ENCODE measurements at regions not wholly inside any gene's neighbourhood (a gene's known extent, or its start where the extent isn't known, plus 50 kb on each side); places are given as distances from the start of the nearest gene placed in this dataset.

DNA sequence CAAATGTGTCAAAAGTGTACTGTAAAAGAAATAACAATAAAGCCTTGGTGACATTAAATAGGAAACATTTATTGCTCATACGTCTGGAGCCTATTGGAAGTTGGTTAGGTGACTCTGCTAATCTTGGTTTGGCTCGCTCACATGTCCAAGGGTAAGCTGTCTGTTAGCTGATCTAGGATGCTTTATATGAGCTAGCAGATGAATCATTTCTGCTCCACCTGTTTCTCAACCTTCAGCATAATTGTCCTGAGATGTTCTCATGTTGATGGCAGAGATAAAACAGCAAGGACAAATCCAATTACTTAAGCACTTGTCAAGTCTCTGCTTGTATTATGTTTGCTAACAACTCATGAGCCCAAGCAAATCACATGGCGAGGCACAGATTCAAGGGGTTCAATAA, 56.0 kb upstream of the CD53 start:
- DNase-seq = no peak

GRCh38 chr1:110811529-110811928, 61.4 kb upstream of the CD53 start:
- DNase-seq = no peak

DNA sequence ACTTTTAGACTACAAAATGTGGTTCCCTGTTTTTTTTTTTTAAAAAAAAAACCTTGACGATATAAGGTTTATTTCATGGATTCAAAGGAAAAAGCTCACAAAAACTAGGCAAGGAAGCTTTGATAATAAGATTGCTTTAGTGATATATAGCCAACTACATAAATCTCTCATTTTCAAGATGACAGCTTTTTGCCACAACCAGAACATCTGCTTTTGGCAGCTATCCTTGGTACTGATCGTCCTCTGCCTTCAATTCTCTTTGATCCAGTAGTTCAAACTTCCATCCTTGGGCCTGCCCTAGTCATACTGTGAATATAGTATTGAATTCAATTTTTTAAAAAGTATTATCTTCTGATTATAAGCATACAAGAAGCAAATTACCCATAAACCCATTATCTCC, 72.9 kb upstream of the CD53 start:
- no peak for DNase-seq

DNA sequence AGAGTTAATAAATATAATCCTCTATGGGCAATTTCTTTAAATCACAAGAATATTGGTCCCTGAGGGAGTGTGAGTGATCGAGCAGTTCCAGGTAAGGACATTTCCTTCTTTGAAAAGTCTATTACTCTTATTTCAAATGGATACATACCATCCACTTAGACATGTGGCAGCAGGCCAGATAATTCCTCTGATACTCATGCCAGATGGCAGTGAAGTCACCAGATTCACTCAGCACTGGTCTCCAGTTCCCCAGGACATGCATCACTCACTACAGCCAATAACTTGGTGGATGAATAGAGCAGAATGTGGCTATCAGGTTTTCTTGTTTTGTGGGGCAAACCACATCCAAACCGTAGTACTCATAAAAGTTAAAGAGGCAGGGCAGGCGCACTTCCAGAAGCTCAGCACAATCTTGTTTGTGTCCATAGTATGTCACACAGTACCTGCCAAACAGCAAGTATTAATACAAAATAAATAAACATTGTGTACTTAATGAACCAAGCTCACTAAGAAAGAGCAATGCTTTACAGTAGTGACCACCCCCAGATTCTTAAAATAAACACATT, 74.2 kb upstream of the CD53 start:
- no peak for DNase-seq

- DNase-seq = no peak
Measured at GRCh38 chr1:110788673-110789072, 84.3 kb upstream of the CD53 start.

GRCh38 chr1:110787328-110788071, 85.4 kb upstream of the CD53 start:
- no peak for DNase-seq

GRCh38 chr1:110786802-110787327, 86.1 kb upstream of the CD53 start:
- DNase-seq = no peak

- no peak for DNase-seq
Measured at GRCh38 chr1:110785612-110786011, 87.3 kb upstream of the CD53 start.

- DNase-seq = no peak
Measured at GRCh38 chr1:110785055-110785454, 87.9 kb upstream of the CD53 start.

- peak; percentile 36 to 51 for DNase-seq
Measured at GRCh38 chr1:110783292-110783918, 89.5 kb upstream of the CD53 start.

DNA sequence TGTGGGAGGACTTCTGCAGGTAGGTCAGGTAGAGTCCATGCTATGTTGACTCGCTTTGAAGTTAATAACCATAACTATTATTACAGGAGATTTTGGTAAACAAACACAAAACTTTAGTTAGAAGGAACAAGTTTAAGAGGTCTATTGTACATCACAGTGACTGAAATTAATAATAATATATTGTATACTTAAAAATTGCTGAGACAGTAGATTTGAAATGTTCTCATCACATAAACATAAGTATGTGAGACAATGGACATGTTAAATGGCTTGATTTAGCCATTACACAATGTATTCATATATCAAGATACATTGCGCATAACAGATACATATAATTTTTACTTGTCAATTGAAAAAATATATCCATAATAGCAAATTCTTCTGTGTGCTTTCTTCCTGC, 91.4 kb upstream of the CD53 start:
- DNase-seq = no peak

GRCh38 chr1:110780600-110781484, 92.1 kb upstream of the CD53 start:
- DNase-seq = peak; percentile 70 to 78

DNA sequence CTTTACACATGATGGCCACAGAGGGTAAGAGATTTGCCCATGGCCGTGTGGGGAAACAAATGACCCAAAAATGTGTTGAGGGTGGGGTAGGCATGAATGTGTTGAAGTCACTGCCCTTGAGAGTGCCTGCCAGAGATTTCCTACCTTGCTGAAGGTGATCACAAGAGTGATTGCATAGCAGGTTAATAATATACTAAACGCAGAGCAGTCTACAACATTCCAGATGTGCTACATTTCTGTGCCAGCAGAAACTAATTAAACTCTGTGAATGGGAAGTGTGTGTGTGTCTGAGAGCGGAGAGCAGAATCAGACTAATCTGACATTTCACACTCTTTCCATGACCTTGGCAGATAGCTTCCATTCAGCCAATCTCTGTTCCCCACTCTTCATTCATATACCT, 93.3 kb upstream of the CD53 start:
- DNase-seq = no peak

- DNase-seq = no peak
Measured at GRCh38 chr1:110778821-110779220, 94.1 kb upstream of the CD53 start.

DNA sequence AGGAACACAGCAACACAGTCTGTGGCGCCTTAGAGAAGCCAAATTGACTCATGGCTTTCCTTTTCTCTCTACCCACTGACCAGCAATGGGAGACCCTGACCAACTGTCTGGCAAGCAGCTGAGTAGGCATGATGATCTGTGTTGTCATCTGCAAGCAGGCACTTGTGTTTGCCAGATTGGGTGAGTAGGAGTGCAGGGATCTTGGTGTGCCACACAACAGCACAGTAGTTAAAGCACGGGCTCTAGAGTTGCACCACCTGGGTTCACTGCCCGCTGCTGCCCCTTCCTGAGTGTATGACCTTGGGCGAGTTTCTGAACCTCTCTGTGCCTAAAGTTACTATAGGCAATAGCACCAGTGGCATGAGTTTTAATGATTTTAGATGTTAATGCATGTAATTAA, 95.7 kb upstream of the CD53 start:
- no peak for DNase-seq

DNA sequence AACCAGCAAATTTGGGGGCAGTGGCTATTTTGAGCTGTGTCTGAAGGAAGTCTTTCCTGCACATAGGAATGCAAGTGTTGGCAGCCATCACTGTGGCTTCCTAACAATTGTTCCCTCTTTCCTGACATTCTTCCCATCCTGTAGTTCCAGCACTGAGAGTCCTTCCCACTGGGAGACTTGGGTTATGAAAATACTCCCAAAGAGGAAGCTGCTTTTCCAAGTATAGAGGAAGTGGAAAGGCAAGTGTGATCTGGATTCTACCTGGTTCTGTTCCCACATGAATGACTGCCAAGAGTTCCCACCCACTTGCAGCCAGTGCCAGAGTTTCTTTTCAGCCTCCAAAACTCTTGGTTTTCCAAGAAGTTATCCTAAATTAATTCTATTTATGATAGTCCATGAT, 98.5 kb upstream of the CD53 start:
- DNase-seq = no peak

GRCh38 chr1:110773813-110774212, 99.1 kb upstream of the KCNA3 start:
- no peak for DNase-seq

DNA sequence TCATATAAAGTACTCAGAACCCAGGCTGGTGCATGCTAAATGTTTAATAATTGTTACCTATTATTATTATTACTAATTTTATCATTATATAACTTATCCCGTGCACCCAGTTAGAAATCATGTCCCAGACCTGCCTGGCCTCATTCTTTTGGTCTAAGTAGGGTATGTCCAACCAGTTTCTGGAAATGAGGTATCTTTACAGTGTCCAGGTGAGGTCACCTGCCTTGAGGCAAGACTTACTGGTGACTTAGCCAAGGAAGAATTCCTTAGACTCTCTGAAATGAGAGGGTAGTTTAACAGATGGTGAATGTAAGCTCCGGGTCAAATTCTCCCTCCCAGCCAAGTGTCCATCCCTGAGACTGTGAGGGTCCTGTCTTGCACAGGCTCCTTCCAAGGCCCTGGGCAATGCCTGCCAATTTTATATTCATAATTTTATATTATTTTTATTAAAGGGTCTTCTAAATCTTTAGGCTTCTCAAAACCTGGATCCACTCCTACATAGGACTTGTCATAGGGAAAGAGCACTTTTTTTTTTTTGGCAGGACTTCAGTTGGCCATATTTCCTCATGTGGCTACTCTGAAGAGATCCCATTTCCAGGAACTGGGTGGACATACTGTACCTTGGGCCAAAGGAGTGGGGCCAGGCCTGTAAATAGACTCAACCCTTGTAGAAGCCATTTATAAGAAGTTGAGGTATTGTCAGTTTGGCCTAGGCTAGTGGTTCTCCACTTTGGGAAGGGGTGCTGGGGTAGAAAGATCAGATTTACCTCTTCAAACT, 96.7 kb upstream of the KCNA3 start:
- DNase-seq = no peak

DNA sequence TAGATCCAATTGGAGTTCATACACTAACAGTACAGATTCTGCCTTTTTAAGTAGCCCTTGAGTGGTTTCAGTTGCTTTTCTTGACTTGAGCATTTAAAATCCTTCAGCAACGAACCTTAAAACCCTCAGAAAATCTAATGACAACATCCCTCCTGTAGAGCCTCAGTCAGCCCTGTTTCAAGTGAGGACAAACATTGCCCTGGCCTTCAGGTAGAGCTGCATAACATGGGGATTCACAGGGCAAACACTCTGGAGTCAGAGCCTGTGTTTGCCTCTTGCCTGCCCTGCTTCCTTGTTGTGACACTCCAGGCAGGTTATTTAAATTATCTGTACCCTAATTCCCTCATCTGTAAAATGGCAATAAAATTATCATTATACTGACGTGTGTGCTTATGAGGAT, 96.1 kb upstream of the KCNA3 start:
- DNase-seq = no peak

GRCh38 chr1:110768605-110769004, 93.9 kb upstream of the KCNA3 start:
- no peak for DNase-seq

DNA sequence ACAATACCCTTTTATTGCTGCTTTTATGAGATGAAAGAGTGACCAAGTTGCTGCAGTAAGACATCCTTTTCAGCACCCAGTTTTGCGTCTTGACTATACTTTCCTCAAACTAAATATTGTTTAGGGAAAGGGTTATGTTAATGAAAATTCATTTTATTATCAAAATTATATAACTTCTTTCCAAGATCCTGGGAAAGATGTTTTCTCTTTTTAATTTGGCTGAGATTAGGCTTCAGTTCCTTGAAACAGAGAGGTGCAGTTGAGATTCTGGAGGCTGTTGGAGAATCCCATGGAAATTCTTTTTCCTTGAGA, 91.6 kb upstream of the KCNA3 start:
- DNase-seq = no peak

DNA sequence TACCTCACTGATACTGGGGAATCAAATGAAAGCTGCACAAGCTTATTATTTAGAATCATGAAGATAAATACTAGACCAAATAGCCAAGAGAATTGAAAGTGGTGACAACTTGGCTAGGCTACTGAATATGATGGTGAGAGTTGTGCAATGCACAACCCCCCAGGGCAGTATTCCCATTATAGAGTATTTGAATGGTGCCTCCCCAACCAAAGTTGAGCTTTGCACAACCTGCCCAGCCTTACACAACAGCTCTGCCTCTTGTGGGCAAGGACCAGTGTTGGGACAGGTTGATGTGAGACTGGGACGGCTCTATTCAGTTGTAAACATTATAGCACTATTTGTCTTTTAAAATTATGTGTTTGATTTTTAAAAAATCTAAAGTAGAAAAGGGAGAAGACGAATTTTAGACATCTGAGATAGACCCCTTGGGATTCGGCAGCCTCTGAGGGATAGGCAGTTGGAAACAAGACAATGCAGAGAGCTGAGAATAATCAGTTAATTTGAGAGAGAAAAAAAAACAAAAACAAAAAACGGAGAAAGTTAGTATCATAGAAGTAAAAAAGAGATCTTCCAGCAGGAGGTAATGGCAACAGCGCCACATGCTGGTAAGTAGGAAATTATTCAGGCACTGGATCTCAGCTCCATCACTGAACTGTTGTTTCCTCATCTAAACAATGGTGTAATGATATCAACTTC, 91.0 kb upstream of the KCNA3 start:
- DNase-seq = peak; percentile 39 to 56
